ENCODE measurements at regions not wholly inside any gene's neighbourhood (a gene's known extent, or its start where the extent isn't known, plus 50 kb on each side); places are given as distances from the start of the nearest gene placed in this dataset.

- H3K9me3 Mint-ChIP-seq: peaks cover 5% of the 10 kb centered on the region
These were observed 1541.1 kb upstream of the WWC1 start for GRCh38 chr5:166750376-166750775.

DNA sequence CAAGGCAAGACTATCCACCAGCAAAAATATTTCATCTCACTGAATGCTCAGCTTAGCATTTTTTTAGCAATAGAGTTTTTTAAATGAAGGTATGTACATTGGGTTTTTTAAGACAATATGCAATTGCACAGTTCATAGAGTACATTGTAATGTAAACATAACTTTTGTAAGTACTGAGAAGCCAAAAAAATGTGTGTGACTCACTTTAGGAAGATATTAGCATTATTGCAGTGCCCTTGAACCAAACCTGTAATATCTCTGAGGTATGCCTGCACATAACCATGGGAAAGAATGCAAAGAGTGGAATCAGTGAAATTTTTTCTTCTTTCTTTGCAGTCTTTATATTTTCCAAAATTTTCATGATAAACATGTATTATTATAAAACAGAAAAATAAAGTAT, 1533.3 kb upstream of the WWC1 start:
- no peak for DNase-seq
- ChIA-PET CTCF (no interaction called here), POLR2A (no interaction called here)
- Mint-ChIP-seq H3K4me1 (ENCODE audit: low read depth) (no peaks in the 10 kb centered on the region), H3K27ac (no peak overlapping the region), H3K36me3 (ENCODE audit: low read depth) (no peaks in the 10 kb centered on the region), H3K27me3 (no peaks in the 10 kb centered on the region), H3K9me3 (peaks cover 9% of the 10 kb centered on the region), H3K4me3 (no peak overlapping the region)
- no peak for TF ChIP-seq CTCF (IDR thresholded peaks at IDR 0.05)
- no peak for ATAC-seq
- intact Hi-C loops (cut with micrococcal nuclease): no loop called here

More at GRCh38 chr5:166750376-166750775, 1541.1 kb upstream of the WWC1 start:
- H3K27me3 Mint-ChIP-seq: no peaks in the 10 kb centered on the region
- no peak for ATAC-seq
- no peak overlapping the region for H3K27ac Mint-ChIP-seq
- ChIA-PET POLR2A (interaction anchor here (0.8 kb wide), 1 partner anchor 144 kb away, joined by 3 read pairs; no protein-coding TSS in a partner anchor), CTCF (no interaction called here)
- no peak overlapping the region for H3K4me3 Mint-ChIP-seq
- TF ChIP-seq CTCF (IDR thresholded peaks at IDR 0.05): no peak
- no peak for DNase-seq
- no peaks in the 10 kb centered on the region for H3K36me3 Mint-ChIP-seq (ENCODE audit: low read depth)
- intact Hi-C loops (cut with micrococcal nuclease): no loop called here
- no peaks in the 10 kb centered on the region for H3K4me1 Mint-ChIP-seq (ENCODE audit: low read depth)

- DNase-seq (no peak), ATAC-seq (no peak)
- no peaks in the 10 kb centered on the region for H3K27me3 Mint-ChIP-seq
- H3K9me3 Mint-ChIP-seq: peaks cover 12% of the 10 kb centered on the region
- ChIA-PET POLR2A (no interaction called here), CTCF (no interaction called here)
- no peaks in the 10 kb centered on the region for H3K4me1 Mint-ChIP-seq (ENCODE audit: low read depth)
- TF ChIP-seq CTCF (IDR thresholded peaks at IDR 0.05): no peak
- intact Hi-C loops (cut with micrococcal nuclease): no loop called here
- no peak overlapping the region for H3K27ac Mint-ChIP-seq
- no peak overlapping the region for H3K4me3 Mint-ChIP-seq
- no peaks in the 10 kb centered on the region for H3K36me3 Mint-ChIP-seq (ENCODE audit: low read depth)
These were observed 1523.6 kb upstream of the WWC1 start for GRCh38 chr5:166767858-166768257.

DNA sequence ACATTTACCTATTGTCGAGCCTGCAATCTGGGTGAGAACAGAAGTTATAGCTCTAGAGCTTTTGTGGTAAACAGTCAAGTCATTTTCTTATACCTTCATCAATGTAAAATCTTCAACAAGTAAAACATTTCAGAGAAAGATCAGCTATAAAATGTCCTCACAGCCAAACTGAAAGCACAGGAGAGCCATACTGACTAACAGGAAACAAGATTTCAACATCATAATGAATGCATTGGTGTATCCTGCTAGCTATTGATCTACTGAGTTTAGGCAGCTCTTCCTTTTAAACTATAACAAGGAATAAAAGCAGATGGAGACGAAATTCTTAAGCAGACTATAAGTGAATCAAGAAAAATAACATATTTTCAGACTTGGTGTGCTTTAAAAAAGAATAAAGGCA, 1522.9 kb upstream of the WWC1 start:
- DNase-seq (no peak), ATAC-seq (no peak)
- H3K27me3 Mint-ChIP-seq: no peaks in the 10 kb centered on the region
- no peak overlapping the region for H3K4me3 Mint-ChIP-seq
- no peaks in the 10 kb centered on the region for H3K4me1 Mint-ChIP-seq (ENCODE audit: low read depth)
- no peak for TF ChIP-seq CTCF (IDR thresholded peaks at IDR 0.05)
- no peaks in the 10 kb centered on the region for H3K36me3 Mint-ChIP-seq (ENCODE audit: low read depth)
- H3K27ac Mint-ChIP-seq: no peak overlapping the region
- ChIA-PET CTCF (no interaction called here), POLR2A (no interaction called here)
- intact Hi-C loops (cut with micrococcal nuclease): no loop called here
- H3K9me3 Mint-ChIP-seq: peaks cover 10% of the 10 kb centered on the region

GRCh38 chr5:166772770-166773169, 1518.7 kb upstream of the WWC1 start:
- Mint-ChIP-seq H3K36me3 (ENCODE audit: low read depth) (no peaks in the 10 kb centered on the region), H3K27me3 (no peaks in the 10 kb centered on the region), H3K9me3 (peaks cover 1% of the 10 kb centered on the region), H3K27ac (no peak overlapping the region), H3K4me1 (ENCODE audit: low read depth) (no peaks in the 10 kb centered on the region), H3K4me3 (no peak overlapping the region)
- POLR2A ChIA-PET: no interaction called here
- ATAC-seq (no peak), DNase-seq (no peak)
- CTCF ChIA-PET: no interaction called here
- TF ChIP-seq CTCF (IDR thresholded peaks at IDR 0.05): no peak
- intact Hi-C loops (cut with micrococcal nuclease): no loop called here

Measured in activated CD8-positive, alpha-beta T cell treated with anti-CD3 and anti-CD28 coated beads for 36 hours (primary cell).